HG02840 (cell line): ENCODE measurements at regions not wholly inside any gene's neighbourhood (a gene's known extent, or its start where the extent isn't known, plus 50 kb on each side); places are given as distances from the start of the nearest gene placed in this dataset.
"Not testable (repeated sequence)": the region's sequence is repeated elsewhere in the genome, so short reads cannot be mapped to it uniquely, and the experiment has no call there.

Source experiments
- ATAC-seq: cut with Tn5 transposase; IDR thresholded peaks from one replicate; pipeline ENCODE4 v1.9.1; 2021; ENCODE audit warnings: mild to moderate bottlenecking, moderate library complexity, moderate number of reproducible peaks; ENCODE audit not compliant: unreplicated experiment, low FRiP score

DNA sequence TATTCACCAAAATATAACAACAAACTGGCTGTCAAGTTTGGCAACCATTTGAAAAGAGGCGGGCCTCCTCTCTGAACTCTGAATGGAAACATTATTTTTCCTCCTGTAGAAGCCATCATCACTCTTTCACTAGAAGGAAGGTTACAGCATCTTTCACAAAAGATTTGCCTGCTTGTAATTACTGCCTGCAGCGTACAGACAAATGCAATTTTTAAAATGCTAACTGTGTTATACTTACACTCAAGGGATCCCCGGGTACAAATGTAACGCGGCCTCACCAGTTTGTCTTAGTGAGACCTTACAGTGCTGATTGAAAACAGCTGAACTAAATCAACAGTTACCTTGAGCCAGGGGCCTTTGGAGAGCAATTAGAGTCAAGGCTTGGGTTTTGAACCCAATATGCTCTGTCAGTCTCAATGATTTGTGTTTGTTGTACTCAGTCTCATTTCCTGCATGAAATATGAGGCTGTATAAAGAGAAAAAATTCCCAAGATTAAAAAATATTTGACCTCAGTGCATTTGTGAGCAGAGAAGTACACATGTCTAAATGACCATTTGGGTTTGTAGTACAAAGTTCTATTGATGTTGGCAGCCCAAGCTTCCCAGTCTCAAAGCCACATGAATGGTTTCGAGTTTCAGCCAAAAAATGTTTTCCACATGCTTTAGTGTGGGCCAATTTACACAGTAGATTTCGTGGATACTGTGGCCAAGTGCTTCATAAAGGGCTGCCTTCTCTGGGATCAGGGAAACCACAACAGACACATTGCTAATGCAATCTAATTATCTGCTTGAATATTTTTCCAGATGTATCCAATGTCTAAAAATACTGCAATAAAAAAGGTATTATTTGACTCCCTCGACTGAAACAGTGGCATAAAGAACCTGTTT lies 500.0 kb downstream of the SPATA31D1 start:
- ATAC-seq = no peak

DNA sequence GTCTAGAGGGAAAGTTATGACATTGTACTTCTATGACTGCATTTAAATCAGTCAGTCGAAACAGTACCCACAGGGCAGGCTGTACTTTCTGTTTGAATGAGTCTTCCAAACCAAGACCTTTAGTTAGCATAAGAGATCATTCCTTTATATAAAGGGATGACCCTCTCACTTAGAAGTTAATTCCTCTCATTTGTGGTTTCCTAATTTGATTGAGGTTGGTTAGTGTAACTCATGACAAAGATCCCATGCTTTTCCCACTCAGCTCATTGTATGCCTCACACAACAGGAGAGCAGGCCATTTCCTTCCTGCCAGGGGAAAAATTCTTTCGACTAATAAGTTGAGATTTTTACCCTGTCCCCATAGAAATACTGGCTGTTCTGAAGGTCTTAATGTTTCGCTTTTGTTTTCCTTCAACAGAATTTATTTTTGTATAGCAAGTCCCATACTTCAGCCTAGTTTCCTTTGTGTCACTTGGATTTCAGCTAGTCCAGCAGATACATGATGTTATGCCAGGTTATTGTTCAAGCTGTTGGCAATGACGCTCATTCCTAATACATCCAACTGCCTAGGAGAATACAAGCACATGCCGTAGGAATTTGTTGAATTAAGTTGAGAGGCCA lies 500.7 kb downstream of the SPATA31D1 start:
- no peak for ATAC-seq

DNA sequence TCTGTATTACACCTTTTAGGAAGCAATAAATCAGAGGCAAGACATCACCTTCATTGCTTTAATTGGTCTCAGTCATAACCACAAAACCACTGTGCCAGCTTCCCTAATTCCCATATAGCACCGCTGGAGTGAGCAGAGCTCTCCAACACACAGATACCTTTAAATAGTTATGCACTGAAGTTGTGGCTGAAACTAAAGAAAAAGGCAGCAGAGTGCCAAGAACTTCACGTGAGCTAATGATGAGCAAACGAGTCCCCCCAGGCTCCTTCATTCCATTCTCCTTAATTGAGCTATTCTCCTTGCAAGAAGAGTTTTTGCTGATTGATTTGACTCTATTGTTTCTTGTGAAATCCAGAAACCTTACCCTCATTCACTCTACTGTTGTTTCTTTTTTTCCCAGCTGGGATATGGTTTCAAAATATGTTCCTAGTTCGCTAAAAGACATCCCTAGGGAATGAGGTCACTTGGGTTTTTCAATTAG lies 501.5 kb downstream of the SPATA31D1 start:
- no peak for ATAC-seq

DNA sequence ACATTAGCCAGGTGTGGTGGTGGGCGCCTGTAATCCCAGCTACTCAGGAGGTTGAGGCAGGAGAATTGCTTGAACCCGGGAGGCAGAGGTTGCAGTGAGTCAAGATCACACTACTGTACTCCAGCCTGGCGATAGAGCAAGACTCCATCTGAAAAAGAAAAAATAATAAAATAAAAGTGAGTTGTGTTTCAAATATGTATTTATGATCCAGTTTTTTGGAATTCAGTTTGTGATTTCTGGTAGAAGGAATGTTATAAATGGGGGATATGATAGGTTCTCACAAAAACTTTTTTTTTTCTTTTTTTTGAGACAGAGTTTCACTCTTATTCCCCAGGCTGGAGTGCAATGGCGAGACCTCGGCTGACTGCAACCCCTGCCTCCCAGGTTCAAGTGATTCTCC lies 502.2 kb downstream of the SPATA31D1 start:
- not testable (repeated sequence) for ATAC-seq

DNA sequence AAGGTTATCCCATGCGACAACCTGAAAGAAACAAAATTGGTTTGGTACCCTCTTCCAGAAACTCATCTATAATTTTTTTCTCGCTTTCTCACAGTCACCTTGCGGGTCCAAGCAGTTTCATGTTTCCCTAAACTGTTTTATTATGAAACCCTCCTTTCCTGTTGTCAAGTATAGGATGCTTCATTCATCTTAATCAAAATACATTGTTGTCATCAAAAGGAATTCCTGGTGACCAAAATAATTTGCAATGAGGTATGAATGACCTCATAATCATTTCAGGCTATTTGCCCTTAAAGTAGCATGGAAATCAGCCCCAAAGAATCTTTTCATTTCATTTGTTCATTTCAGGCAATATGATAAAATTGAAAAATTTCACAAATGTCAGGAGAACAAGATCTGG lies 503.0 kb downstream of the SPATA31D1 start:
- no peak for ATAC-seq

DNA sequence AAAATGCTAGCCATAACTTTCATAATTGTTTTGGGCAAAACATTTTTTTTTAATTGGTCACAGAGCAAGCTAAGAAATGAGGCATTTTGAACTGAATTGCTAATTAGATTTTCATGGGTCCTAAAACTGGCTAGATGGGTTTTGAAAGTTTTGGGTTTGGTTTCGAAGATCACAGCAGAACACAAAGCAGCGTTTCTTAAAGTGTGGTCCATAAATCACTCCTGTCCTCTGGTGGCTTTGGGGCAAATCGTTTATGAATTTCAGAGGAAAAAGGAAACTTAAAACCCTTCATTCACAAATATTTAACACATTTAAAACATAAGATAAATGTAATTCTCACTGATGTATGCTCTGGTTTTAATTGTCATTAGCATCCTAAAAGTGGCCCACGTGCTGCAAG lies 503.7 kb downstream of the SPATA31D1 start:
- no peak for ATAC-seq

DNA sequence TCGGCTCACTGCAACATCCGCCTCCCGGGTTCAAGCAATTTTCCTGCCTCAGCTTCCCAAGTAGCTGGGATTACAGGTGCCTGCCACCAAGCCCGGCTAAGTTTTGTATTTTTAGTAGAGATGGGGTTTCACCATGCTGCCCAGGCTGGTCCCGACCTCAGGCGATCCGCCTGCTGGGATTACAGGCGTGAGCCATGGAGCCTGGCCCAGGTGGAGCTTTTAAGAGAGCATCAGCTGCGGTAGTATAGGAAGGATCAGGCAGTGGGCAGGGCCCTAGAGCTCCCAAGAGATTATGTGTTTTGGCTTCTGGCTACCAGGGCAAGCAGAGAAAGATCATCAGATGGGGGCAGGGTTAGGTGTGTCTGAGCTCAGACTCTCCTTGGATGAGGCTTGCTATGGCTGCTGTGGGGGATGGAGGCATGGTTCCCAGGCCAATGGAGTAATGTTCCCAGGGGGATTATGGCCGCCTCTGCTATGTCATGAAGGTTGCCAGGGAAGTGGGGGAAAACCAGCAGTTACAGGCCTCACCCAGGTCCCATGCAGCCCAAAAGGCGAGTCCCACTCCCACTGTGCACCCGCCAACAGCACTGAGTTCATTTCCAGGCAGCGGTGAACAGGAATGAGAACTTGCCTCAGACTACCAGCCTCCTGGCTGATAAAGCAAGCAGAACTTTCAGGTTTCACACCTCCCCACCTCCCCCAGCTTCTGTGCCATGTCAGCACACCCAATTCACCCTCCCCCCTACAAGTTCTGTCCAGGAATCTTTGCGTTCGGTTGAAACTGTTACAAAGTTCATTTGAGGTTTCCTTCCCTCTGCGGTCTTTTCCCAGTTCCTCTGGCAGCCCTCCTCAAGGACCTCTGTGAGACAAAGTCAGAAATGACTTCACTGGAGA lies 507.6 kb downstream of the SPATA31D1 start:
- no peak for ATAC-seq

DNA sequence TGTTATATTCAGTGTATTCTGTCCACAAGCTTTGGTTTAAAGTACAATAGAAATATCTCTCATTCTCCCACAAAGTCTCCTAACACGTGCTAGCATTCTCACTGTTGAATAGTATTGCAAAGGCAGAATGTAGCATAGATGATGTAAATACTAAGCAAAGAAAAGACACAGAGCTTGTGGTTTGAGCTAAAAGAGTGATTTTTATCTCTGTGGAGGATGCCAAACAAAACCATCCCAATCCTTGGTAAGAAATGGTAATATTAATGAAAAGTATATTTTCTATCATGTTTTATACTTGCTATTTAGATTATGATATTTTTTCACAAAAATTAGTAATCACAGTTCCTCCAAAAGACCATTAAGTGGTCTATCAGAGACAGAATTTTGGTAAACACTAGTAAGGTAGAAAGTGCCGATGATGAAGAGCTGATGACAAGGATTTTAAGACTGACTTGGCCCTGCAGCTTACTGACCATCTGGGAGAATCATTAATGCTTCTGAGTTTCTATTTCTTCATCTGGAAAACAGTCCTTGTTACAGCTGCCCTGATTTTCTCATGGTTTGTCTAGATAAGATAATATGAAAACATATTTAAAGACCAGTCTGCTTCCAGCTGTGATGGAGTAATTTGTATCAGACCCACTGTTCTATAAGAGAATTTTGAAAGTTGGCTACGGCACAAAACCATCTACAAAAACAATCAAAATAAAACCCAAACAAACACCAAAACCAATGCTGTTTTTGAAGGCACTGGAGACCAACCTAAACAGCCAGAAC lies 510.2 kb downstream of the SPATA31D1 start:
- no peak for ATAC-seq

DNA sequence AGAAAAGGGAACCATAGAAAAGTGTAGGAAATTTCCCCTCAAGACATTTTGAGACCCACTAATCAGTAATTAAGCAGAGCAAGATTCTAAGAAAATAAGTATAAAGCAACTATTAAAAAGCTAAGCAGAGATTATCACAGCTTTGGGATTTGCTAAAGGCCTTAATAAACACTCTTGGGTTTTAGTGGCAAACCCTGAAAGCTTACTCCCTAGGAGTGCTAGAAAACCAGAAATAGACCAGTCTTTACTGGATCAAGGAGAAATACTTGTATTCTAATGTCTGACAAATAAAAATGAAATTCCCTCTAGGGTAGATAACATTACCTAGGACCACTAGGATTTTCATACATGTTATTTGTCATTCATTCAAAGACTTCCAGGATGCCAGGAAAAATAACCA lies 510.8 kb downstream of the SPATA31D1 start:
- no peak for ATAC-seq

DNA sequence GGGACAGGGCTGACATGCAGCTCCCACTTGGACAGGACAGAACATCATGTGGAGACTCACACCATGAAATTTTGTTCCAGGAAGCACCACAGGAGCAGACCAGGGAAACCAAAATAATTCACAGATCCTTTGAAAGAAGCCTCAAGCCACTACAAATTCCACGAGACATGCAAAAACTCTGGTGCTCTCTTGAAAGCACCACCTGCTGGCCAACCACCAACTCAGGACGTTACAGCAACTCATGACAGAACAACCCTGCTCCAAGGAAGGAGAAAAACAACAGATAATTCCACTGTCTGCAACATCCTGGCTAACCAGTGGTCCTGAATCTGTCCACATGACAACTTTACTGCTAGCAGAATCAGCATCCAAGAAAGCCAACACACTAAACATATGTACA lies 516.0 kb downstream of the SPATA31D1 start:
- ATAC-seq = no peak

DNA sequence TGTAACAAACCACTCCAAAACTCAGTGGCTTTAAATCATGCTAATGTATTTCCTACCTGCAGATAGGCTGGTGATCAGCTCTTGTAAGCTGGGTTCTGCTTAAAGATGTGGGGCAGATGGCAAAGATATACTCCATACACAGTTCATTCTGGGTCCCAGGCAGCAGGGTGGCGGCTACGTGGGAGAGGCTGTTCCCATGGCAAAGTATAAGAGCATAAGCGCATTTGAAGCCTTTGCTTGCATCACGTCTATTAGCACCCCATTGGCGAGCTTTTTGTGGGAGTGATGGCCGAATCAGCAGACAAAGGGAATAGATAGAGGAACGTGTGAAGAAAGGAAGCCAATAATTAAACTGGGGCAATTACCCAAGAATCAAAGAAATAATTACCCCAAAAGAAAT lies 523.1 kb downstream of the SPATA31D1 start:
- ATAC-seq = no peak

DNA sequence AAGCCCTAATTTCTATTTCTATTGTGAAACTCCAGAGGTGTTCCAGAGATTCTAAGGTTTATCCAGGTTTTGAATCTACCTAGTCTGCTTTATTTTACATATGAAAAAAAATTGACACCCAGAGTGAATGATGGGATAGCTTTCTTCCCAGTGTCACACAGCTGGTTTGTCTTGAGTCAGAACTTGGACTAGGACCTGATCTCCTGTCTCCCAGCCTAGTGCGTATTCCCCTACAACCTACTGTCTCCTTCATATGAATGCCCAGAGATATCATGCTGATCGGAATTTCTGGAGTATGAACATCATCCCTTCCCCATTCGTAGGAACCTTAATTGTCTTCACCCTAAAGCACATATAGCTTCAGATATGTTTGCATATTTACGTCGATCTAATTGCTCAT lies 524.2 kb downstream of the SPATA31D1 start:
- no peak for ATAC-seq

DNA sequence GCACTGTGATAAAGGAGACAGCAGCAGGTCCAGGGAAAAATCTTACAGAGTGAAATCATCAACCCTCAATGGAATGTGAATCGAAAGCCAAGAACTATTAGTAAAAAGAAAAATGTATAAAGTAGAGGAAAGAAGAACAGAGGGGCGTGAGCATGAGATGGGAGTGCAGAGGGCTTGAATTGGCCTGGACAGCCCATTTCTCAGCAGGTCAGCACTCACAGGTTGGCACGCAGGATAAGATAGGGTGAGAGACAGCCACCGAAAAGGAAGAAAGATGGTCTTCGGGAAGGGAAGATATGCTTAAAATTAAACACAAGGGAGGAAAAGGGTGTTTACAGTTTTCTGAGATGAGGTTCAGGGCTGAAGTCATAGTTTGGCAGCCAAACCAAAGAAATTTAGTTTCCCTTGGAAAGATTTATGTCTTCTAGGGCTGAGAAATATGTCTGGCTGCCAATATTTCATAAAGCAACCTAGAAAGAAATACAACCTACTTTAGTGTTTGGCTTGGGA lies 524.7 kb downstream of the SPATA31D1 start:
- ATAC-seq = no peak

DNA sequence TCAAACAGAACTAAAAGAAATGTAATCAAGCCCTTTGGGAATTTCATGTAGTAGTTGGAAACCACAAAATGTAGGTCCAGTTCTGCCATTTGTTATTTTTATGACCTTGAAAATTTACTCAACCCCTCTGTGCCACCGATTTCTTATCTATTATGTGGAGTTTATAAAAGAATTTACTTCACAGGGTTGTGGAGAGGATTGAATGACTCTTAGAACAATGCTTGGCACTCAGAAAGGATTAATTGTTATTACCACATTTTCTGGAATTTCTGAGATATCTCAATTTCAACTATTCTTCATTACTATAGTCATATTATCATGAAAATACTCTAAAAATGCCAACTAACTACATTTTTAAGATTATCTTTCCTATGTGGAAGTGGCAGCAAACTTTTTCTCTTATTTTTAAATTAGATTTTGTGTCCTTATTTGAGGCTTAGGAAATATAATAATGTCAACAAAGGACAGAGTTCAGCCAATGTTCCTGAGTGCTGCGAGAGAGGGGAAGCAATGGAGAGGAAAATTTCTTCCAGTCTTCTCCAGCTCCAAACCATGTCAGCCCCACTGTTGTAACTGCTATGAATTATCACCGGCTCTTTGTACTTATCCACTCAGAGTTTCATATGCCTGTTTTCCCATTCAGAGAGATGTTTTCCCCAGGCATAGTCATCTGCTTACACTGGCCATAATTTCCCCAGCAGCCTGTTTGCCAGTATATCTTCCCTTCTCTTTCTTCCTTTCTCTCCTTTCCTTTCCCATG lies 525.6 kb downstream of the SPATA31D1 start:
- ATAC-seq = no peak

DNA sequence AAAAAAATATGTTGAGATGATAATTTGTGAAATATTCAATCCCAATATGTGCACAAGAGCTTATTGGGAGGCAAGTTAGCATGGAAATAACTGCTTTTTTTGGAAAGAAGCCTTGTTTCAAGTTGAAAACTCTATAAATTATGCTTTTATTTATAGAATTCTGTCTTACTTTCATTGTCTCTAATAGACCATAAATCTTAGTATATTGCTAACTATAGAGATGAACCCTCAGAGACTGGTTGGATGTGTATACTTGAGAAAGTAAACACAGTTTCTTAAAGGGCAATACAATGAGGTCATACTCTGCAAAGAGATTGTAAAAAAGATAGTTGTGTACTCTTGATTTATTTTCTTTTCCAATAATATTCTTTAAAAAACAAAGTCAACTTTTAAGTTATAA lies 530.3 kb downstream of the SPATA31D1 start:
- ATAC-seq = no peak

DNA sequence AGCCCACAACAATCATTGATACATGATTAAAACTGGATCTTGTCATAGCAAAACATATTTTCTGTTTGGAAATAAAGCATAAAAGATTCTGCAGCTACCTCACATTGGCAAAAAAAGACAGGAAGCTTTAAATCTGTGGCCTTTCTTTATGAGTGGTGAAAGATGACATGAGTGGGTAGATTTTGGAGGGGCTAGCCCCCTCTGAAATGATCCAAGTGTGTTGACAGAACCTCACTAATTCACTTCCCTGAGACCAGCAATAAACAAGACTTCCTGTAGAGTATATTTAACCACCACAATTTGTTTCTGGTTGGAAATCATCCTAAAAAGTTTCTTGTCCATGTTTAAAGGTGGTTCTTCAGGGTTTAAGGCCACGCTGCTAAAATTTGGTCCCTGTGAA lies 530.8 kb downstream of the SPATA31D1 start:
- no peak for ATAC-seq

DNA sequence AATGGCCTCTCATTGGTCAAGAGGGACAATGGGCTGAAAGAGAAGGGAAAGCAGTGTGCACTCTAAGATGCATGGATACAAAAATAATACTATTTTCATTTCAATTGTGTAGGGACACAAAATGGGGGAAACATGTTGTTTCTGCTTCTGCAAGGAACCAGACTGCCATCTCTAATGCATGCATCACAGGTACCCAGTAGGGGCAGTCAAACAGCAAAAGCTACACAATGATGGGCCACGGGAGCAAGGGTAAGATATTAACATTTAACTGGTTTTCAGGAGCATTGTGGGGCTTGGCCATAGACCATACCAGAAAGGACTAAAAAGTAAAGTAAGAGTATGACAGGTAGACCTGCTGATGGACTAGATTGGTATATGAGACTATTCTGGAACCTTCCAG lies 535.8 kb downstream of the SPATA31D1 start:
- no peak for ATAC-seq

DNA sequence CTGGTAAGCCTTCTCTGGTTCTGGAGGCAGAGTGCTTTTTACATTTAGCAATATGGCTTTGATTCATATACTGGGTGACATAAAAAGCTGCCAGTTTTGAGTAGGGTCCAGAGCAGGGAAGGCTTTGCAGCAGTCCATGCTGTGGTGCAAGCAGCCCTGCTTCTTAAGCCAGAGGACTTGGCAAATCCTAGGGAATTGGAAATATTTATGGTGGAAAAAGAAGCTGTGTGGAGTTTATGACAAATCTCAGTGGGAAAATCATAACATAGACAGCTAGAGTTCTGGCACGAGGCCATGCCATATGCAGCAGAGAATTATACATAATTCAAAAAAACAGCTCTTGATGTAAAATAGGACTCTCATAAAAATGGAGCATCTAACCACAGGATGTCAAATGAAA lies 536.4 kb downstream of the RASEF start:
- ATAC-seq = no peak

DNA sequence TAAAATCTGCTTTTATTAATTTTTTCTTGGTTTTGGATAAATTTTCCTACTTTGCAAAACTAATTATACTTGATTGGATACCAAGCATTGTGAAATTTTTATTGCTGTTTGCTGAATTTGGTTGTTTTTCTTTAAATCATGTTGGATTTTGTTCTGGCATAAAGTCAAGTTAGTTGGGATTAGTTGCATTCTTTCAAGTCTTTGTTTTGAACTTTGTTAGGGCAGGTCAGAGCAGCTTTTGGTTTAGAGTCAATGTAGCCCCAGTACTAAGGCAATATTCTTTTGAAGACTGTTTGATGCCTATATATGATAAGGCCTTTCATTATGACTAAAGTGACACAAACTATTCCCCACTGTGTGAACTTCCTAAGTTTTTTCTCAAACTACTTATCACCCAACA lies 531.1 kb downstream of the RASEF start:
- ATAC-seq = no peak
